ENCODE measurements at regions not wholly inside any gene's neighbourhood (a gene's known extent, or its start where the extent isn't known, plus 50 kb on each side); places are given as distances from the start of the nearest gene placed in this dataset.
"Not testable (repeated sequence)": the region's sequence is repeated elsewhere in the genome, so short reads cannot be mapped to it uniquely, and the experiment has no call there.

DNA sequence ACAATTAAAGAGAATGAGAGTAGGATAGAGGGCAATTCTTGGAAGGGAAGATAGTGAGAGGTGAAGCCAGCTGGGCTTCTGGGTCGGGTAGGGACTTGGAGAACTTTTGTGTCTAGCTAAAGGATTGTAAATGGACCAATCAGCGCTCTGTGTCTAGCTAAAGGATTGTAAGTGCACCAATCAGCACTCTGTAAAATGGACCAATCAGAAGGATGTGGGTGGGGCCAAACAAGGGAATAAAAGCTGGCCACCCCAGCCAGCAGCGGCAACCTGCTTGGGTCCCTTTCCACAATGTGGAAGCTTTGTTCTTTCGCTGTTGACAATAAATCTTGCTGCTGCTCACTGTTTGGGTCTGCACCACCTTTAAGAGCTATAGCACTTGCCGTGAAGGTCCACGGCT lies 384.0 kb downstream of the AEBP2 start:
- not testable (repeated sequence) for DNase-seq (ENCODE audit: low read depth in 2 of 2)

DNA sequence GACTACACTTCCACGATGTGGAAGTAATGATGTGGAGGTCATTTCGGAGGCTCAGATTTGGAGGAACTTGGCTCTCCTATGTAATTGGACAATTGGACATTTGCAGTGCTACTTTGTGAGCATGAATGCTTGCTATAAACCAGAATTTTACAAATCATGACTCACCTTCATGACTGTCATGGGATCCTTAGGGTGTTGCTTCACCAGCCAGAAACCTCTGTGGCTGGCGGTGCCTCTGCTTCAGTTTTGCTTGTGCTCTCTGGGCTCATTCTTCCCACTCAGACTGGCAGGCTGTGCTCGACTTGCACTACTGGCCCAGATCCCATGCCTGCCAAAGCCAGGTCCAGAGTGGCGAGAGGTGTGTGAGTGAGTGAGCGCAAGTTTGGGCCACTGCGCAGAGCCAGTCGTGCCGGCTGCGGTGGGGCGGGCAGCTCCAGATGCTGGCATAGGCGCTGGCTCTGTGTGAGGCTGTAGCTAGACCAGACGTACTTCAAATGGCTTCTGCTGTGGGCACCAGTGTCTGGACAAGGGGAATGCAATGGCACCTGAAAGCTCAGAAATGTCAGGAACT lies 387.8 kb downstream of the AEBP2 start:
- no peak for DNase-seq (ENCODE audit: low read depth in 2 of 2)

DNA sequence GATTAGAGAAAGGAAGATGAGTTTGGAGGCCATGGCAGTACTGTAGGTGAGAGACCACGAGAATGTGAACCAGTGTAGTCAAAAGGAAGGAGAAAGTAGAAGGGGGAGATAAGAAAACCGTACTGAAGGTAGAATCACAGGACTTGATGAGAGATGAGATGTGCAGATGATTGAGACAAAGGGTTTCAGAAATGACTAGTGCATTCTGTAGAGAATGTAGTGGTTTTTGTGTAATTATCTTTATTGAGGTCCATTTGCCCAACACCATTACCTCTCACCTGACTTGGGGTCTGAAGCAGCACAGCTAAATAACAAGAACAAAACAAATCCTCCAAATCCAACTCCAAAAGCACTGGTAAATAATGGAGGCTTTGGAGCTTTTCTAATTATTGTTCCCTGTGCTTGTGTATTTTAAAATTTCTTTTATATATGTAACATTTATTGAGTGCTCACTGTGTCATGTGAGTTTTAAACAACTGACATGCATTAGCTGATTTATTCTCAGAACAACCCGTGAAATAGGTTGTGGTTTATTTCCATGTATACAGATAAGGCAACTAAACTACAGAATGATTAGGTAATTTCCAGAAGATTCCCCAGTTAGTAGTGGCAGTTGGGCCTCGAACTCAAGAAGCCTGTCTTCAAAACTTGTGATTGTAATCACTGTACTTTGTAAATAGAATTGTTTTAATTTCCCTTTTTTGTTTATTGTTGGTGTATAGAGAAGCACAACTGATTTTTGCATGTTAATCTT lies 390.0 kb downstream of the AEBP2 start:
- DNase-seq (ENCODE audit: low read depth in 2 of 2): no peak

DNA sequence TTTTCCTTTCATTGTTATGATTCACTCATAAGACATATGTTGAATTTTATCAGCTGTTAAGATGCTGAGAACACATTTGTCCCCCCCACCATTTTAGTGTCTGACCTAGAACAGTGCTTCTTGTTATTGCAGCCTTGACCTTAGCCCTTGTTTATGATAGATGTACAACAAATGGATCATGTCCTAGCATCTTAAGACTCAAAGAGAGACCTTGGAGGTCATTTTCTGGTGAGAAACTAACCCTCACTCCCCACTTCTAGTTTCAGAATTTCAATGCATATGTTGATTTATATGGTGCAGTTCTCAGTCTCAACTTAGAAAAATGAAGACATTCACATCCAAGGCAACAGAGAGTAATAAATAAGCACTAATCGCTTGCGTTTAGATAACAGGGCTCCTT lies 391.2 kb downstream of the AEBP2 start:
- DNase-seq (ENCODE audit: low read depth in 2 of 2): no peak

DNA sequence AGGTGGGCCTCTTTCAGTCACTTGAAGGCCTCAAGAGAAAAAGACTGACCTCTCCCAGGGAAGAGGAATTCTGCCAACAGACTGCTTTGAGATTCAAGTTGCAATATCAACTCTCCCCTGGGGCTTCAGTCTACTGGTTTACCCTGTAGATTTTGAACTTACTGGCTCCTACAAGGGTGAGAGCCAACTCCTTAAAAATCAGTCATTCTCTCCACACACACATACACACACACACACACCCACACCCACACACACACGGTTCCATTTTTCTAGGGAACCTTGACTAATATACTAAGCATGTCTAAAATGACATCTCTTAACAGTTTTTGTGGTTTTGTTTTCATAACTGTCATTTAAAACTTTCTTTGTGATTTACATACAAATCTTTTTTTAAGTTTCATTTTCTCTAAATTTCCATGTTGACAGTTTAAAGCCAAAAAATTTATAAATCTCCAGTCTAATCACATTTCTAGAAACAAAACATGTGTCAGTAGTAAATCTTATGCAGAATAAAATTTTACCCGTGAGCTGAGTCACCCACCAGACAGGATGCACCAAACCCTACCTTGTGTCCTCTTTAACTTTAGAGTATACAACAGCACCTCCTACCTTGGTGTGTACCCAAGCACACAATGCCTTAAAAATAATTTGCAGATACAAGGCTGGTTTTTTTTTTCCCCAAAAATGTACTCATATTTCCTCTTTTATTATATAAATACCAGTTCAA lies 394.6 kb downstream of the AEBP2 start:
- peak in 1 of 2 donors; percentile 25 for DNase-seq (ENCODE audit: low read depth in 2 of 2)

DNA sequence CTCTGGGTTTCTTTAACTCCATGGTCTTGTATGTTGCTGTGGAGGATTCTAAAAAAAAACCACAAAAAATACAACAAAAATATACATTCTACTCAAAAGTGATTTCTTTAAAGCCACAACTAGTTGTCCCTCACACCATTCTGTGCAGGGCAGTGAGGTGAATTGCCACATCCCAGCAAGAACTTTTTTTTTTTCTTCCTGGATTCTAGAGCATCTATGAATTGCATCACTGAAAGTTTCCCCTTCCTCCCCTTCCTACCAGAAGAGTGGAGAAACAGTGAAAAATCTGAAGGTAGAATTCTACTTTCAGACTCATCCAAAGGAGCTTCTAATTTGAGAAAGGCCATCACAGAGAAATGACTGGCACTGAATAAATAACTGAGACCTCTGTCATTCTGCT lies 395.3 kb downstream of the AEBP2 start:
- no peak for DNase-seq (ENCODE audit: low read depth in 2 of 2)

DNA sequence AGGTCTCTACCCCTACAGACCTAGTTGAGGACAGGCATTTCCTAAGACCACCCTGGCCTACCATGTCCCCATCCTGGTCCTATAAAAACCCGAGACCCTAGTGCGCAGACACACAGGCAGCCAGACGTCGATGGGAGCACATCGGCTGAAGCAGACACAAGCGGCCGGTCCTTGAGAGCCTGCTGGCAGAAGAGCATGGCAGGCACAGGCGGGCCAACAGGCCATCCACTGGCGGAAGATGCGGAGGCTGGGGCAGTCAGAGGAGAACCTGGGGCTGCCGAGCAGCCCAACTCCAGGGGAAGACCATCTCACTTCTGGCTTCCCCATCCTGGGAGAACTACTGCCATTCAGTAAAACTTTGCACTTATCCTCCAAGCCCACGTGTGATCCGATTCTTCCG lies 396.8 kb downstream of the AEBP2 start:
- no peak for DNase-seq (ENCODE audit: low read depth in 2 of 2)

DNA sequence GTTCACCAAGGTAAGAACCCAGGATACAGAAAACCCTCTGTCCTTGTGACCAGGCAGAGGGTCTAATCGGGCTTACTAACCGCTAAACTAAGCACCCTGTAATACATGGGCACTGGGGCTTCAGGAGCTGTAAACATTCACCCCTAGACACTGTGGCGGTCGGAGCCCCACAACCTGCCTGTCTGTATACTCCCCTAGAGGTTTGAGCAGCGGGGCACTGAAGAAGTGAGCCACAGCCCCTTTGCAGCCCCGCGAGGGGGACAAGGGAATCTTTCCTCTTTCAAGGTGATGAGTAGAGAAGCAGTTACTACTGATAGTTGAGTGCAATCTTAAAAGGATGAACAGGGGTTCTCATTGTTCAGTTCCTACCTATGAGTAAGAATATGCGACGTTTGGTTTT lies 397.2 kb downstream of the AEBP2 start:
- DNase-seq (ENCODE audit: low read depth in 2 of 2): no peak

DNA sequence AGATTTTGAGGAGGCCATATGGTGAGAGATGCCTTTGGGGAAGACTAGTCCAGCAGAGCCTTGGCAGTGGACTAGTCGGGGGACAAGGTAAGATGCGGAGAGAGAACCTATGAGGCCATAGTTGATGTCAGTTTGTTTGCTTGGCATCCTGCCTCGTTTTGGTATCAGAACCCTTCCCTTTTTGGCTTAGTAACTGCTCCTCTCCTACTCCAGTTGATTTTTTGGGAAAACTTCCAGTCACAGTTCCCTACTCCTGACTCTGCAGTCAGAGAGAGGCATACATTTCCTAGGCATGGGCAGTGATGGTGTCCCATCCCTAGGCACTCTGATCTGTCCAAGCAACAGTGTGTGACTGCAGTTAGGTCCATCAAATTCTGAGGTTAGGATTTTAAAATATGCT lies 398.3 kb downstream of the AEBP2 start:
- no peak for DNase-seq (ENCODE audit: low read depth in 2 of 2)

DNA sequence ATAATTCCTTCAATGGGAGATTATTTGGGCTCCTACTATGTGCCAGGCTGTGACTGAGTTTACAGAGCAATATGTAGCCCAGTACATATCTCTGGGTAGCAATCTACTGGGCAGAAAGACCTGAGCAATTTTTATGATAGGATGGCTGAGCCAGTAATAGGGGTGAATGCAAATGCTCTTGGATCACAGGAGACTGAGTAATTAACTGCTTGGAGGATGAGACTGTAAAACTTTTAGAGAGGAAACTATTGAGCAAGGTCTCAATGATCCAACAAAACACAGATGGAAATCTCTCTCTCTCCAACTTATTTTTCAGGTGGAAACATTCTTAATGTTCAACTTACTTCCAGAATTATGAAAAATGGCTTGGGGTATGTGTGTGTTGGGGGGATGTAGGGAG lies 402.2 kb downstream of the AEBP2 start:
- DNase-seq (ENCODE audit: low read depth in 2 of 2): no peak

DNA sequence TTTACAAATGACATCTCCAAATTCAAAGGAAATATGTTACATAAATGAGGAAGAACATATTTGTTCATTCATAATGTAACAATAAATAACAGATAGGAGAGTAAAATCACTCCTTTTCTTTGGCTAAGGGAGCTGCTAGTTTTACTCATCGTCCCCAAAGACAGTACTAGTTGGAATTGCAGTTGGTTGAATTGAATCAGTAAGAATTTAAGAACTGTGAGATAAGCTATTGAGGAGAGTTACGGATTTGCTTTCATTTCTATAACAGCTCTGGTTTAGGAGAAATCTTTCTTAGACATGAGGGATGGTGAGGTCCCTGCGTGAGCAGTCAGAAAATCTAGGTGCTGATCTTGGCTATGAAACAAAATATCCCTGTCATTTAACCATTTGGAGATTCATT lies 402.8 kb downstream of the AEBP2 start:
- DNase-seq (ENCODE audit: low read depth in 2 of 2): no peak

DNA sequence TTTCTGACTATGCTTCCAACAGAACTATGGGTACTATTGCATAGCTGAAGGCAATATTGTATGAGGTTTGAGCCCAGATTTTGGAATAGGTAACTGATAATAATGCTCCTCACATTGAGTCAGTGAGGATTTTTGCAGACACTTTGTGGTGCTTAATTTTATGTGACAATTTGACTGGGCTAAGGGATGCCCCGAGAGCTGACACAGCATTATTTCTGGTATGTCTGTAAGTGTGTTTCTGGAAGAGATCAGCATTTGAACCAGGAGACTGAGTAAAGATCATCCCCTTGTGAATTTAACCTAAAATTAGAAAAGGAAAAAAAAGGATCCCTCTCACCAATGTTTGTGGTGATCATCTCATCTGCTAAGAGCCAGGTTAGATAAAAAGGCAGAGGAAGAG lies 404.9 kb downstream of the AEBP2 start:
- DNase-seq (ENCODE audit: low read depth in 2 of 2): no peak

DNA sequence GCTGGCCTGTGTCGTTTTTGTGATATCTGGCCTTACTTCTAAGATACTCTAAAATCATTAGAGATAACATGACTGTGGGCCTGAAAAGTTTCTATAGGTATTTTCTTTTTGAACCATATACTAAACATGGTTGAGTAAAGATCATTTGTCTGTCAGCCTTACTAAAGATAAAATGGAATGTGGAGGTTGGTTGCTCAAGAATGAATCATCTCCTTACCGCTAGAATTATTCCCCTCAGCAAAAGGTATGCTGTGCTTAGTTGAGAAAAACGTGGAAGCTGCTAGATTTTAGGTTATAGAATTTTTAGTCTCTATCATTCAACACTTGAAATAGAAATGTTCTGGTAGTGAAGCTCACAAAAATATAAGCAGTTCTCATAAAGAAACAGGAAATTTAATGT lies 407.3 kb downstream of the AEBP2 start:
- DNase-seq (ENCODE audit: low read depth in 2 of 2): no peak

DNA sequence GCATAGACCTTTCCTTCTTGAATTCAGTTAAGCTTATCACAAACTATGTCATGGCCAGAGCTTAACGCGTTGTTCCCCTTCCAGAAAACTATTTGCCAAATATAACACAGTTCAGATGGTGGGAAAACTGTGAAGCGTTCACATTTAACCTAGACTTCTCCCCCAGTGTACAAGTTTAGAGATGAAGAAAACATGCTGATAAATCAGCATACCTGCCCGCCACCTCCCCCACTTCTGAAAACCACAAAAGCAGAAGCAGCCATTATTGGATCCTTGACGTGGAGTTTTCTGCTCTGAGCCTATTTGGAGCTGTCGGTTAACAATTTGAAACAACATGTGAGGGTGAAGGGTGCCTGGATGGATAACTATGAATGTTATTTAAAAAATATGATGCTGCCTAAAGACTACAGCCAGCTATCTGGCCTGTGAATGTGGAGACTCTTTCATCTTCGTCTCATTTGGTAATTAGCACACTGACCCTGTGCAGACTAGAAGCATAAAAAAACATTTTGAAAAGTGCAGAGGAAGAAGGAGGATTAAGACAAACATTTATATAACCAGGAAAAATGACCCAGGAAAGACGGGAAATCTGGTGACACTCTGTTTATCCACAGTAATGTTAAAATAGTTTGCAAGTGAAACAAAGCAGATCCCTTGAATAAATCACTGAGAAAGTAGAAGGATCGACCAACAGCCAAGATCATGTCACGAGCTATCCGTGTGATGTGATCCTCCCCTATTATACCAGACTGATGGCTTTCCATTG lies 408.2 kb downstream of the AEBP2 start:
- no peak for DNase-seq (ENCODE audit: low read depth in 2 of 2)

DNA sequence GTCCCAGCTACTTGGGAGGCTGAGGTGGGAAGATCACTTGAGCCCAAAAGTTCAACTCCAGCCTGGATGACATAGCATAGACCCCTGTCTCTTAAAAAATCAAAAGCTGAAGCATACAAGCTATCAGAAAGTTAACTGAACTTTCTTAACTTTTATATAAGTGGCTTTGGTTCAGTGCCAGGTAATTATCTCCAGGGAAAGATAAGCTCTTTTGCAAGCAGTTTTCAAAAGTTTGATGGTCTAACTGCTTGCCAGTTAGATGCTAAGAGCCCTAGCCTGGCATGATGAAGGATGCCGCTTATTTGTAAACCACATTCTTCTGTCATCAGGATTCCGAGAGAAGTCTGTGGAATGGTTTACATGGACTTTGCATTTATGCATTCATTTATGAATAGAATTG lies 409.1 kb downstream of the AEBP2 start:
- no peak for DNase-seq (ENCODE audit: low read depth in 2 of 2)

DNA sequence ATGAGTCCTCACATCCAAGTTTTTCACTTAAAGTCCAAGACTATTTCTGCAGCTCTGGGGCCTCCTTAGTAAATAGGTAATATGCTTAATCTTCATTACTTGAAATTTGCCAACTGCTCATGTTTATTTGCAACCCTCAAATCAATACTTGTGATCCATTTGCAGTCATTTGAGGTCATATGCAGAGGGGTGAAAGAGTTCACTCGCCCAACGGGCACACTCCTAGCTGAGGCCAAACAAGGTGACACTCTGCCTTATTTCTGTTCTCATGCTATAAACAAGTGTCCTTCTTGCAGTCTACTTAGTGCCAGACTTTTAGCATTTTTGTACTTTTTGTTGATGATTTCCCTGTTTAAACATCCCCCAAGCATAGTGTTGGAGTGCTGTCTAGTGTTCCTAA lies 409.9 kb downstream of the AEBP2 start:
- no peak for DNase-seq (ENCODE audit: low read depth in 2 of 2)

DNA sequence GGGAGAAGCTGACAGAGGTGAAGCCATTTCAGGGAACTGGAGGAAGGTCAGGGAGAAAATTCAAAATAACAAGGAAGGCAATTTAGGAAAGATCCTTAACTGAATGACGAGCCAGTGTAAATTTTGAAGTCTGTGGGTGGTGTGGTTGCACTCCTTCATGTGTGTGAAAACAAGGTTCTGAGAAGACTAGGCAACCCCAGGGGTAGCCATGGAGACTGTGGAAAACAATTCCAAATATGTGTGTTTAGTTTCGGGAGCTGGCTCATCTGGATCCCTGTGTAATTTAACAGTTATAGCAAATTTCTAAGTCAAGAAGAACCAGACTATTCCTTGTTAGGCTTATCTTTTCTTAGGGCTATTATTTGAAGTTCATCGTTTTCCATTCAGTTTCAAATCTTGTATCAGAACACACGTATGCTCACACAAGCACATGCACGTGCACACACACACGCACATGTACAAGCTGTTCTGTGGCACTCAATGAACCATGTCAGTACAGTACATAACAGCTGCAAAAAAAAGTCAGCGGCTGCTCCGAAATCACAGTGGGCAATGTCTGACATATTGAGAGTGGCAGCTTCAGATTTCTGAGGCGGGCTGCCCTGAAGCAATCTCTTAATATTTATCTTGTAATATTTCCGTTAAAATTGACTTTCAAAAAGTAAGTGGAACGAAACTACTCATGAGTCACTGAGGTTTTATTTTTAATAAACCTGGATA lies 411.2 kb downstream of the AEBP2 start:
- DNase-seq (ENCODE audit: low read depth in 2 of 2): no peak

DNA sequence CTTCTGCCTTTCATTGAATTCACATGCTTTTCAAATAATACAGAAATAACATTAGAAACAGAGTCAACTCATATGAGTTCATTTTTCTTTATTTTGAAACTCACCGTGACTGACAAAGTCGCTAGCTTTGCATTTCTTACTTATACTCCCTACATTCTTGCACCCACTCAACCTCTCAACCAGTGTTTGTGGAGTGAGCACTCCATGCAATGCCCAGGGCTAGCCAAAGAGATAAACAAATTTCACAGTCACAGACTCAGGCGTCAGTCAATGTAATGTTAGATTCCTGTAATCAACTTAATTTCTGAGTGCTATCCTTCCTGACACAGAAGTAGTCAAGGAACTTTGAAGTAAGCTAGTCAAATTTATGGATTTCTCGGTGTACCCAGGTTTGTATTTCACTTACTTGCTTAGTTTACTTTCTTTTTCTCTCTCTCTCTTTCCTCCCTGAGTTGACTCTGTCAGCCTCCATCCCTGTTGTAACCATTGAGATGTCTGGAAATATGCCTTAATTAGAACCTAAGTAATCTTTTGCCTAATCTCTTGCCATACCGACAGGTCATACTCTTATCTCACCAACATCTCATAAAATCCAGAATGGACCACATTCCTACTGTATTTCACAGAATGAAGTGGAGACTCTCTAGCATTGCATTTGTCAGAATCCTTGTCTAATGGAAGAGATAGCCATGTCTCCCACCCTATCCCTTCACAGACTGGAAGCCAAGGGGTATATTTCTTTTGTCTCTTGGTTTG lies 413.0 kb downstream of the AEBP2 start:
- DNase-seq (ENCODE audit: low read depth in 2 of 2): no peak

DNA sequence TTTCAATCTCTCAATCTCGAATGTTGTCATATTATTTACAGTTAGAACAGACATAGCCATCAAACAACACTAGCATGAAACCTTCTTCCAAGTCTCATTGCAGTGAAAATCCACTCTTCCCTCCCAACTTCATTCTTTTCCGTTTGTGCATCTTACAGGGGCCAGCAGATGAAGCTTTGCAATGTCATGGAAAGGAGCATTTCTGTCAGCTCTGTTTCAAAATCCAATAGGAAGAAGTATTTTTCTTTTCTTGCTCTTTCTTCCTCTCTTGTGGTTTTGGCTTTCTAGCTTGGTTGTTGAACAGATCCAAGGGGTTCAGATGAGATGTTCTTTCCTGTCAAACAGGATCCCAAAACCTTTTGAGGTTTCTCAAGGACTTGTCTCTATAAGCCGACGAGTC lies 416.6 kb downstream of the AEBP2 start:
- DNase-seq (ENCODE audit: low read depth in 2 of 2): no peak

DNA sequence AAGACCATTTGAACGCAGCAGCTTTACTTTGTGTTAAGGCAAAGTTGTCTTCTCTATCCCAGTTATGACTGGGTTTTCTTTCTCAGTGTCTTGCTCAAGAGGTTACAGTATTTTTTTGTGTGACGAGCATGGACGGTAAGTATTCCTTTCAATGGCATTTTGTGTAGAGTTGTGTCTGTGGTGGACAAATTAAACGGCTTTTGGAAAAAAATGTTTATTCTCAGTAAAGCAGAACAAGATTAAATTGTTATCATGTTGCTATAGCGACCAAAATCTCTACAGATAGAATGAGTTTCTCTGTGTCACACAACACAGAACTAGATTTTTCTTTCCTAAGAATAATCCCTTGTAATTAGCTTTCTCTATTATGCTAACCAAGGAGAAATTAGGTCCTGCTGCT lies 417.1 kb downstream of the AEBP2 start:
- DNase-seq (ENCODE audit: low read depth in 2 of 2): no peak

DNA sequence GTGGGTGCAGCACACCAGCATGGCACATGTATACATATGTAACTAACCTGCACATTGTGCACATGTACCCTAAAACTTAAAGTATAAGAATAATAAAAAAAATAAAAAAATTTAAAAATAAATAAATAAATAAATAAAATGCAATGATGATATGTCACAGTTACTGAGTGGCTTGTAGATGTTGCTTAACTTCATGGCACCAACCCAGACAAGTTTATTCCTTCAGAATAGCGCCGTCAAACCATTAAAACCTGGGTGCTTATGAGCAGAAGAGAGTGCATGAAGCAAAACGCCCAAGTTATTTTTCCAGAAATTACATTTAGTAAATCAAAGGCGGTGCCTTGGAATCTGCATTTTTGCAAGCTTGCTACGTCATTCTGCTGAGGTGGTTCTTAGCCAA lies 417.9 kb downstream of the AEBP2 start:
- DNase-seq (ENCODE audit: low read depth in 2 of 2): no peak

Measured in stimulated activated CD8-positive, alpha-beta memory T cell treated with anti-CD3 and anti-CD28 coated beads, Interleukin-15, amount 100 ng/mL, for 48 hours (primary cell).